OCI-LY3 (cell line): ENCODE measurements at regions not wholly inside any gene's neighbourhood (a gene's known extent, or its start where the extent isn't known, plus 50 kb on each side); places are given as distances from the start of the nearest gene placed in this dataset.

Experiments
- EZH2phosphoT487 ChIP-seq: fragments of 200-600 bp; shearing (Covaris generic); IDR thresholded peaks from 2 replicates; pipeline ENCODE4 v1.6.1; 2018; ENCODE audit warnings: antibody characterized with exemption, mixed run types, low read depth
- TF ChIP-seq, protein P1 (sequence below): fragments of 200-600, 300-600 bp; sonication (generic); IDR thresholded peaks from 2 replicates; pipeline ENCODE4 v1.5.1; 2014; ENCODE audit warnings: antibody characterized with exemption, low read length, low read depth

DNA sequence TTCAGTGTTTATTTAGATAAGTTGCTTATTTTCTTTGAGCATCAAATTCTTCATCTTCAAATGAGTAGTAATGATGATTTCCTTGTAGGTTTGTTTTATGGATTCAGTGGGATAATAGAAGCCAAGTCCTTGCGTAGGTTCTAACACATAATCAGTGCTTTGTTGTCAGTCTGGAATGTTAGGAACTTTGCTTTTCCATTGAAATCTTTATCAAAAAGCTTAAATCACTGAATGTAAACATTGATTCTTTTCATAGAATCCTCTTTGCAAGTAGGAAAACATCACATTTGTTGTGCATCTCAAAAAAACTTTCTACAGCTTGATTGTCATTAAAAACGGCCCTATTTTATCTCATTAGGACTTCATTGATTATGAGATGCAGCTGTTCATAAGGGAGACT is 490.3 kb upstream of the GOT2 start:
- TF ChIP-seq, protein P1, sequence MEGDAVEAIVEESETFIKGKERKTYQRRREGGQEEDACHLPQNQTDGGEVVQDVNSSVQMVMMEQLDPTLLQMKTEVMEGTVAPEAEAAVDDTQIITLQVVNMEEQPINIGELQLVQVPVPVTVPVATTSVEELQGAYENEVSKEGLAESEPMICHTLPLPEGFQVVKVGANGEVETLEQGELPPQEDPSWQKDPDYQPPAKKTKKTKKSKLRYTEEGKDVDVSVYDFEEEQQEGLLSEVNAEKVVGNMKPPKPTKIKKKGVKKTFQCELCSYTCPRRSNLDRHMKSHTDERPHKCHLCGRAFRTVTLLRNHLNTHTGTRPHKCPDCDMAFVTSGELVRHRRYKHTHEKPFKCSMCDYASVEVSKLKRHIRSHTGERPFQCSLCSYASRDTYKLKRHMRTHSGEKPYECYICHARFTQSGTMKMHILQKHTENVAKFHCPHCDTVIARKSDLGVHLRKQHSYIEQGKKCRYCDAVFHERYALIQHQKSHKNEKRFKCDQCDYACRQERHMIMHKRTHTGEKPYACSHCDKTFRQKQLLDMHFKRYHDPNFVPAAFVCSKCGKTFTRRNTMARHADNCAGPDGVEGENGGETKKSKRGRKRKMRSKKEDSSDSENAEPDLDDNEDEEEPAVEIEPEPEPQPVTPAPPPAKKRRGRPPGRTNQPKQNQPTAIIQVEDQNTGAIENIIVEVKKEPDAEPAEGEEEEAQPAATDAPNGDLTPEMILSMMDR, result no peak
- TF ChIP-seq EZH2phosphoT487, result no peak
